IMR-90 (cell line): ENCODE measurements at regions not wholly inside any gene's neighbourhood (a gene's known extent, or its start where the extent isn't known, plus 50 kb on each side); places are given as distances from the start of the nearest gene placed in this dataset.

Experiments used
- ATAC-seq: fragments of 200-7000 bp; cut with Tn5 transposase; 2 replicates; pipeline ENCODE4 v1.9.1; 2020; ENCODE audit warnings: low read depth, mild to moderate bottlenecking, moderate library complexity
- BruUV-seq: library from RNA; stranded (reverse); fragments of 400-500 nt; replicated peaks from 2 replicates; lab custom pipeline; 2021; lab: Mats Ljungman, UMichigan
- CTCF ChIA-PET: fragments of 300-600 bp; formaldehyde crosslinking; extraction: SDS; loops from one replicate; lab custom pipeline; 2021; ENCODE audit warnings: antibody characterized with exemption; lab: Yijun Ruan, JAX
- POLR2A ChIA-PET: fragments of 300-600 bp; sonication (Branson Sonifier 250); formaldehyde crosslinking; loops from one replicate; lab custom pipeline; 2022; ENCODE audit warnings: antibody characterized with exemption; ENCODE audit not compliant: unreplicated experiment; lab: Charles Lee
- DNase-seq: peaks from one replicate; pipeline ENCODE4 v3.0.0; 2013
- H2AFZ ChIP-seq: replicated peaks from 2 replicates; pipeline ENCODE3; 2013; ENCODE audit warnings: low read length, mild to moderate bottlenecking; ENCODE audit not compliant: poor library complexity
- H2AK5ac ChIP-seq: 2 replicates; pipeline ENCODE4 v1.6.1; 2013; ENCODE audit warnings: low read depth, low read length, inconsistent platforms
- H2AK9ac ChIP-seq: replicated peaks from 2 replicates; pipeline ENCODE3; 2013; ENCODE audit warnings: mild to moderate bottlenecking, low read depth, low read length, moderate library complexity; ENCODE audit not compliant: poor library complexity
- H2BK120ac ChIP-seq: 2 replicates; pipeline ENCODE4 v1.6.1; 2013; ENCODE audit warnings: low read depth, low read length, inconsistent platforms
- H2BK15ac ChIP-seq: 3 replicates; pipeline ENCODE4 v1.6.1; 2013; ENCODE audit warnings: low read depth, low read length, inconsistent platforms
- H2BK20ac ChIP-seq: 2 replicates; pipeline ENCODE4 v1.6.1; 2013; ENCODE audit warnings: low read depth, mild to moderate bottlenecking, inconsistent platforms, low read length, moderate library complexity
- H2BK5ac ChIP-seq: 2 replicates; pipeline ENCODE4 v1.6.1; 2013; ENCODE audit warnings: mild to moderate bottlenecking, low read depth, low read length, inconsistent platforms; ENCODE audit not compliant: poor library complexity, severe bottlenecking
- H3K14ac ChIP-seq: replicated peaks from 2 replicates; pipeline ENCODE4 v1.6.1; 2013; ENCODE audit warnings: low read depth, low read length, inconsistent platforms
- H3K18ac ChIP-seq: 2 replicates; pipeline ENCODE4 v1.6.1; 2013; ENCODE audit warnings: low read depth, low read length, control low read depth
- H3K23ac ChIP-seq: 2 replicates; pipeline ENCODE4 v1.6.1; 2013; ENCODE audit warnings: low read depth, low read length, inconsistent platforms
- H3K27ac ChIP-seq: 2 replicates; pipeline ENCODE4 v1.5.1; 2013; ENCODE audit warnings: mild to moderate bottlenecking, control low read depth, low read length; ENCODE audit not compliant: insufficient read depth
- H3K27me3 ChIP-seq: 2 replicates; pipeline ENCODE4 v1.6.1; 2013; ENCODE audit warnings: low read length; ENCODE audit not compliant: control insufficient read depth, insufficient read depth
- H3K36me3 ChIP-seq: 2 replicates; pipeline ENCODE4 v1.6.1; 2013; ENCODE audit warnings: low read length, mixed read lengths; ENCODE audit not compliant: control insufficient read depth, insufficient read depth
- H3K4ac ChIP-seq: 2 replicates; pipeline ENCODE4 v1.6.1; 2013; ENCODE audit warnings: low read depth, low read length, inconsistent platforms
- H3K4me1 ChIP-seq: 2 replicates; pipeline ENCODE4 v1.6.1; 2013; ENCODE audit warnings: low read length, mixed read lengths; ENCODE audit not compliant: control insufficient read depth, insufficient read depth
- H3K4me2 ChIP-seq: 2 replicates; pipeline ENCODE4 v1.6.1; 2013; ENCODE audit warnings: low read depth, mild to moderate bottlenecking, control low read depth, low read length, moderate library complexity
- H3K4me3 ChIP-seq: 2 replicates; pipeline ENCODE4 v1.5.1; 2013; ENCODE audit warnings: low read depth, mild to moderate bottlenecking, control low read depth, low read length, moderate library complexity; ENCODE audit not compliant: insufficient read depth
- H3K56ac ChIP-seq: 2 replicates; pipeline ENCODE4 v1.6.1; 2013; ENCODE audit warnings: low read length, inconsistent platforms; ENCODE audit not compliant: insufficient read depth; ENCODE audit errors: extremely low read depth
- H3K79me1 ChIP-seq, 2 experiments: 2 replicates each; pipeline ENCODE4 v1.6.1; 2013; ENCODE audit warnings: low read length in 2 of 2, inconsistent platforms in 1 of 2, low read depth in 1 of 2
- H3K9ac ChIP-seq: 2 replicates; pipeline ENCODE4 v1.6.1; 2013; ENCODE audit warnings: low read depth, low read length, control low read depth
- H3K9me1 ChIP-seq: 2 replicates; pipeline ENCODE4 v1.6.1; 2013; ENCODE audit warnings: low read length, inconsistent platforms; ENCODE audit not compliant: insufficient read depth
- H3K9me3 ChIP-seq: 2 replicates; pipeline ENCODE4 v1.6.1; 2013; ENCODE audit warnings: low read length; ENCODE audit not compliant: control insufficient read depth, insufficient read depth
- H4K20me1 ChIP-seq: 2 replicates; pipeline ENCODE4 v1.6.1; 2013; ENCODE audit warnings: low read length, inconsistent platforms; ENCODE audit not compliant: insufficient read depth
- H4K5ac ChIP-seq: 2 replicates; pipeline ENCODE4 v1.6.1; 2013; ENCODE audit warnings: mild to moderate bottlenecking, low read depth, low read length, control low read depth
- H4K8ac ChIP-seq, 2 experiments: 2 replicates each; pipeline ENCODE4 v1.6.1; 2013; ENCODE audit warnings: low read depth in 2 of 2, low read length in 2 of 2, control low read depth in 1 of 2, inconsistent platforms in 1 of 2
- H4K91ac ChIP-seq: 2 replicates; pipeline ENCODE4 v1.6.1; 2013; ENCODE audit warnings: low read depth, low read length, inconsistent platforms; ENCODE audit not compliant: insufficient read depth
- MAFK ChIP-seq: IDR thresholded peaks from 2 replicates; pipeline ENCODE4 v1.6.1; 2012; ENCODE audit warnings: low read depth, low read length, improper control_type of control experiment
- NFE2L2 ChIP-seq: fragments of 150-350 bp; IDR thresholded peaks from 2 replicates; pipeline ENCODE4 v1.6.1; 2016; ENCODE audit warnings: low read depth, mild to moderate bottlenecking, low read length
- POLR2A ChIP-seq: IDR thresholded peaks from 2 replicates; pipeline ENCODE4 v1.6.1; 2012; ENCODE audit warnings: mild to moderate bottlenecking, low read depth, low read length
- RFX5 ChIP-seq: IDR thresholded peaks from 2 replicates; pipeline ENCODE4 v1.8.0; 2012; ENCODE audit warnings: low read depth, mild to moderate bottlenecking, low read length, moderate library complexity
- SMC3 ChIP-seq: fragments of 150-350 bp; IDR thresholded peaks from 2 replicates; pipeline ENCODE4 v1.6.1; 2016; ENCODE audit warnings: low read depth, mild to moderate bottlenecking, antibody characterized with exemption, low read length, moderate library complexity
- WGBS, 2 experiments: methylation state at CpG; one replicate each; pipeline versions ENCODE4 v1.1.5 to v1.1.7; 2013; ENCODE audit warnings: missing lambda C conversion rate in 2 of 2; ENCODE audit not compliant: insufficient read length in 1 of 2; ENCODE audit errors: extremely low coverage in 2 of 2; 5-methylcytosine and 5-hydroxymethylcytosine counted together
- dilution Hi-C: fragments of 300-500 bp; cut with HindIII; formaldehyde crosslinking; loops from one replicate; pipeline ENCODE4 v1.14.3; 2018; ENCODE audit warnings: low sequenced_read_pairs; ENCODE audit not compliant: unreplicated experiment
- in situ Hi-C: fragments of 300-500 bp; cut with MboI; formaldehyde crosslinking; loops from 3 replicates; pipeline ENCODE4 v1.14.3; 2019; ENCODE audit warnings: low sequenced_read_pairs, inconsistent platforms, mixed read lengths
- intact Hi-C: fragments of 100-400 bp; cut with micrococcal nuclease; formaldehyde crosslinking; loops from 2 replicates; pipeline ENCODE4 v1.10.0; 2022

- CTCF ChIA-PET: no interaction called here
- Histone ChIP-seq H4K5ac (peak overlapping the region; percentile 86), H3K18ac (peak overlapping the region; percentile 96; the same call in 1 of the 2 replicates), H4K8ac (peak overlapping the region; percentile 48 to 80), H2AK9ac (peak overlapping the region; percentile 78), H4K91ac (peak overlapping the region; percentile 93), H3K14ac (peak overlapping the region; percentile 76), H2AFZ (no peak overlapping the region), H3K9me1 (peaks cover 12% of the 10 kb centered on the region), H3K27me3 (no peaks in the 10 kb centered on the region), H3K36me3 (no peaks in the 10 kb centered on the region), H3K4me1 (peaks cover 16% of the 10 kb centered on the region), H3K27ac (peak overlapping the region; percentile 90), H4K20me1 (no peaks in the 10 kb centered on the region), H3K56ac (peak overlapping the region; percentile 65; the same call in 1 of the 2 replicates), H2BK15ac (peak overlapping the region; percentile 97; the same call in 2 of the 3 replicates), H2BK5ac (peak overlapping the region; percentile 93), H3K9me3 (no peaks in the 10 kb centered on the region), H3K4me3 (no peak overlapping the region), H2BK20ac (peak overlapping the region; percentile 89), H3K4me2 (peak overlapping the region; percentile 73; the same call in 1 of the 2 replicates), H3K79me1 (no peaks in the 10 kb centered on the region), H3K9ac (no peak overlapping the region), H2BK120ac (peak overlapping the region; percentile 89), H3K4ac (peak overlapping the region; percentile 90), H2AK5ac (peak overlapping the region; percentile 91; the same call in 1 of the 2 replicates), H3K23ac (0 out of 2 replicates have a peak overlapping the region, but pooled peaks have one; percentile 11)
- no TSS peak for BruUV-seq
- TF ChIP-seq SMC3 (no peak), RFX5 (no peak), POLR2A (no peak), NFE2L2 (no peak), MAFK (no peak)
- in situ Hi-C loops: no loop called here
- peak; percentile 86 for ATAC-seq
- POLR2A ChIA-PET: no interaction called here
- no CpG with 5 or more reads among the region's 2 CpGs for WGBS, 2 experiments
- peak; percentile 83 for DNase-seq
- intact Hi-C loops: no loop called here
- dilution Hi-C loops: no loop called here
These were observed 664.5 kb downstream of the EPM2A start for GRCh38 chr6:145070791-145071190.
